Upper lobe of left lung (tissue), 4 donors: ENCODE measurements at regions not wholly inside any gene's neighbourhood (a gene's known extent, or its start where the extent isn't known, plus 50 kb on each side); places are given as distances from the start of the nearest gene placed in this dataset.

Experiments used
- POLR2A ChIP-seq, 4 donors: fragments of 450-650 bp; IDR thresholded peaks; one replicate each; pipeline ENCODE4 v1.5.1; 2016 to 2017; ENCODE audit warnings: antibody characterized with exemption in 4 of 4, mild to moderate bottlenecking in 2 of 4
- POLR2AphosphoS5 ChIP-seq, 2 donors: sonication (generic); formaldehyde crosslinking; IDR thresholded peaks; one replicate each; pipeline ENCODE4 v1.5.1; 2017; ENCODE audit warnings: antibody characterized with exemption in 2 of 2
- TF ChIP-seq, protein P1 (sequence below), 6 experiments: fragments of 450-650 bp in 4 of 6; fragments of 200-600 bp in 2 of 6; sonication (generic) in 2 of 6; IDR thresholded peaks; one replicate each; pipeline ENCODE4 v1.5.1; 2016 to 2019; ENCODE audit warnings: antibody characterized with exemption in 6 of 6

DNA sequence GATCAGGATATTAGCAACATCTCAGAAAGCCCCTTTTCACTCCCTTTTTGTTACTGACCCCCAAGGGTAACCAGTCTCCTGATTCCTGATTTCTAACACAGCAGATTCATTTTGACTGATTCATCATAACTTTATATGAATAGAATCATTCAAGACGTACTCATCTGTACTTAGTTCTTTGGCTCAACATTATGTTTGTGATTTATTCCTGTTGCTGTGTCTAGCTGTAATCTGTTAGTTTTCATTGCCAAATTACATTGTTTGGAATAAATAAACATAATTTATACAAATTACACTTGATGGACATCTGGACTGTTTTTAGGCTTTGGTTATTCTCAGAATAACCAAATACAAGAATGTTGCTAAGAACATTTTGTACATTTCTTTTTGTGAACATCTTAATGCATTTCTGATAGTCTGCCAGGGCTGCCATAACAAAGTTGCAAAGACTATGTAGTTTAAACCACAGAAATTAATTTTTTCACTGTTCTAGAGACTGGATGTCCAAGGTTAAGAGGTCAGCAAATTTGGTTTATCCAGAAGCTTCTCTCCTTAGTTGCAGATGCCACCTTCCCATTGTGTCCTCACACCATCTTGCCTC is 62.8 kb upstream of the EDNRB start:
- TF ChIP-seq POLR2A (IDR thresholded peaks at IDR 0.05) (no peak), POLR2AphosphoS5 (IDR thresholded peaks at IDR 0.05) (no peak)
- TF ChIP-seq, protein P1, sequence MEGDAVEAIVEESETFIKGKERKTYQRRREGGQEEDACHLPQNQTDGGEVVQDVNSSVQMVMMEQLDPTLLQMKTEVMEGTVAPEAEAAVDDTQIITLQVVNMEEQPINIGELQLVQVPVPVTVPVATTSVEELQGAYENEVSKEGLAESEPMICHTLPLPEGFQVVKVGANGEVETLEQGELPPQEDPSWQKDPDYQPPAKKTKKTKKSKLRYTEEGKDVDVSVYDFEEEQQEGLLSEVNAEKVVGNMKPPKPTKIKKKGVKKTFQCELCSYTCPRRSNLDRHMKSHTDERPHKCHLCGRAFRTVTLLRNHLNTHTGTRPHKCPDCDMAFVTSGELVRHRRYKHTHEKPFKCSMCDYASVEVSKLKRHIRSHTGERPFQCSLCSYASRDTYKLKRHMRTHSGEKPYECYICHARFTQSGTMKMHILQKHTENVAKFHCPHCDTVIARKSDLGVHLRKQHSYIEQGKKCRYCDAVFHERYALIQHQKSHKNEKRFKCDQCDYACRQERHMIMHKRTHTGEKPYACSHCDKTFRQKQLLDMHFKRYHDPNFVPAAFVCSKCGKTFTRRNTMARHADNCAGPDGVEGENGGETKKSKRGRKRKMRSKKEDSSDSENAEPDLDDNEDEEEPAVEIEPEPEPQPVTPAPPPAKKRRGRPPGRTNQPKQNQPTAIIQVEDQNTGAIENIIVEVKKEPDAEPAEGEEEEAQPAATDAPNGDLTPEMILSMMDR (IDR thresholded peaks at IDR 0.05): no peak
